GM21360 (cell line): ENCODE measurements at regions not wholly inside any gene's neighbourhood (a gene's known extent, or its start where the extent isn't known, plus 50 kb on each side); places are given as distances from the start of the nearest gene placed in this dataset.
A peak's percentile ranks its signal among the peaks of the same experiment; 100 is the strongest.
"Not testable (repeated sequence)": the region's sequence is repeated elsewhere in the genome, so short reads cannot be mapped to it uniquely, and the experiment has no call there.

ENCODE experiments used
- ATAC-seq: cut with Tn5 transposase; IDR thresholded peaks from one replicate; pipeline ENCODE4 v1.9.1; 2021; ENCODE audit warnings: mild to moderate bottlenecking, moderate library complexity; ENCODE audit not compliant: unreplicated experiment

GRCh38 chr11:81990659-81991443 is 742.8 kb downstream of the FAM181B start:
- no peak for ATAC-seq

- ATAC-seq = no peak
These were observed 744.6 kb downstream of the FAM181B start for GRCh38 chr11:81989093-81989492.

- peak; percentile 64 for ATAC-seq
These were observed 745.7 kb downstream of the FAM181B start for GRCh38 chr11:81987829-81988472.

GRCh38 chr11:81986556-81987161 is 747.0 kb downstream of the FAM181B start:
- no peak for ATAC-seq

- no peak for ATAC-seq
These were observed 754.2 kb downstream of the FAM181B start for GRCh38 chr11:81979448-81979847.

- ATAC-seq = no peak
These were observed 758.3 kb downstream of the FAM181B start for GRCh38 chr11:81975261-81975900.

GRCh38 chr11:81970886-81971285 is 762.8 kb downstream of the FAM181B start:
- ATAC-seq = no peak

- ATAC-seq = no peak
These were observed 766.4 kb downstream of the FAM181B start for GRCh38 chr11:81967242-81967641.

GRCh38 chr11:81966340-81966739 is 767.3 kb downstream of the FAM181B start:
- no peak for ATAC-seq

GRCh38 chr11:81963018-81963417 is 770.6 kb downstream of the FAM181B start:
- no peak for ATAC-seq

GRCh38 chr11:81960443-81960842 is 773.2 kb downstream of the FAM181B start:
- no peak for ATAC-seq

GRCh38 chr11:81959341-81959740 is 774.3 kb downstream of the FAM181B start:
- no peak for ATAC-seq

GRCh38 chr11:81954301-81954700 is 779.4 kb downstream of the FAM181B start:
- not testable (repeated sequence) for ATAC-seq

- no peak for ATAC-seq
These were observed 786.8 kb downstream of the FAM181B start for GRCh38 chr11:81946831-81947230.

- ATAC-seq = no peak
These were observed 791.0 kb downstream of the FAM181B start for GRCh38 chr11:81942646-81943045.

GRCh38 chr11:81941998-81942397 is 791.7 kb downstream of the FAM181B start:
- no peak for ATAC-seq

- no peak for ATAC-seq
These were observed 801.4 kb downstream of the FAM181B start for GRCh38 chr11:81932303-81932702.

GRCh38 chr11:81920205-81920604 is 813.5 kb downstream of the FAM181B start:
- no peak for ATAC-seq

- ATAC-seq = no peak
These were observed 817.2 kb downstream of the FAM181B start for GRCh38 chr11:81916451-81916850.

- ATAC-seq = no peak
These were observed 818.6 kb downstream of the FAM181B start for GRCh38 chr11:81915045-81915444.

GRCh38 chr11:81913793-81914192 is 819.9 kb downstream of the FAM181B start:
- peak; percentile 38 for ATAC-seq
